ENCODE measurements at regions not wholly inside any gene's neighbourhood (a gene's known extent, or its start where the extent isn't known, plus 50 kb on each side); places are given as distances from the start of the nearest gene placed in this dataset.
A peak's percentile ranks its signal among the peaks of the same experiment; 100 is the strongest.
"Not testable (repeated sequence)": the region's sequence is repeated elsewhere in the genome, so short reads cannot be mapped to it uniquely, and the experiment has no call there.

- TF ChIP-seq POLR2AphosphoS5 (IDR thresholded peaks at IDR 0.05) = no peak
- TF ChIP-seq CTCF (IDR thresholded peaks at IDR 0.05) = no peak
- intact Hi-C loops (cut with DNase I) = no loop called here
- Histone ChIP-seq H3K36me3 (no peaks in the 10 kb centered on the region), H3K9me3 (peaks cover 0 to 8% (median under 1%) of the 10 kb centered on the region in 4 donors), H3K27ac (no peak overlapping the region), H3K4me1 (no peaks in the 10 kb centered on the region), H3K4me3 (no peak overlapping the region), H3K27me3 (no peaks in the 10 kb centered on the region)
- DNase-seq = no peak
- 90 to 95% methylated on average over 2 of the region's 2 CpGs for WGBS, 2 donors
Measured at GRCh38 chr19:20385061-20385460, 180.5 kb downstream of the ZNF737 start.

- no peak for DNase-seq
- intact Hi-C loops (cut with DNase I) = no loop called here
- Histone ChIP-seq H3K9me3 (no peaks in the 10 kb centered on the region), H3K27ac (no peak overlapping the region), H3K27me3 (no peaks in the 10 kb centered on the region), H3K4me3 (no peak overlapping the region), H3K36me3 (no peaks in the 10 kb centered on the region), H3K4me1 (no peaks in the 10 kb centered on the region)
- TF ChIP-seq EP300 (IDR thresholded peaks at IDR 0.05) (no peak), CTCF (IDR thresholded peaks at IDR 0.05) (no peak), POLR2A (IDR thresholded peaks at IDR 0.05) (no peak), POLR2AphosphoS5 (IDR thresholded peaks at IDR 0.05) (no peak)
- 44 to 48% methylated on average over 6 of the region's 6 CpGs for WGBS, 2 donors
Measured at GRCh38 chr19:20371911-20372310, 193.7 kb downstream of the ZNF737 start.

GRCh38 chr19:20371304-20371703, 194.3 kb downstream of the ZNF737 start:
- H3K27ac ChIP-seq; H3K27me3 ChIP-seq; intact Hi-C loops (cut with DNase I); H3K9me3 ChIP-seq; H3K36me3 ChIP-seq; H3K4me3 ChIP-seq; DNase-seq; H3K4me1 ChIP-seq: not testable (repeated sequence)
- 59 to 66% methylated on average over 6 of the region's 6 CpGs for WGBS, 2 donors

GRCh38 chr19:20367811-20368294, 197.7 kb downstream of the ZNF737 start:
- intact Hi-C loops (cut with DNase I) = no loop called here
- Histone ChIP-seq H3K36me3 (no peaks in the 10 kb centered on the region), H3K4me1 (peaks cover 0 to 9% (median 3%) of the 10 kb centered on the region in 4 donors), H3K27me3 (no peaks in the 10 kb centered on the region), H3K9me3 (peaks cover 0 to 4% (median 0%) of the 10 kb centered on the region in 4 donors), H3K4me3 (no peak overlapping the region), H3K27ac (no peak overlapping the region)
- TF ChIP-seq EP300 (IDR thresholded peaks at IDR 0.05) = no peak
- no peak for TF ChIP-seq CTCF (IDR thresholded peaks at IDR 0.05)
- no peak for TF ChIP-seq POLR2AphosphoS5 (IDR thresholded peaks at IDR 0.05)
- no peak for TF ChIP-seq POLR2A (IDR thresholded peaks at IDR 0.05)
- DNase-seq = no peak
- 23 to 51% methylated on average over 8 of the region's 8 CpGs for WGBS, 2 donors

- no peak overlapping the region for H3K4me3 ChIP-seq
- H3K27me3 ChIP-seq = no peaks in the 10 kb centered on the region
- no peak for DNase-seq
- WGBS, 2 donors = 56 to 77% methylated on average over 6 of the region's 6 CpGs
- intact Hi-C loops (cut with DNase I) = no loop called here
- peak overlapping the region in 1 of 4 donors; percentile 25 for H3K27ac ChIP-seq
- no peak for TF ChIP-seq CTCF (IDR thresholded peaks at IDR 0.05)
- no peak for TF ChIP-seq POLR2A (IDR thresholded peaks at IDR 0.05)
- TF ChIP-seq POLR2AphosphoS5 (IDR thresholded peaks at IDR 0.05) = no peak
- no peak for TF ChIP-seq EP300 (IDR thresholded peaks at IDR 0.05)
- H3K4me1 ChIP-seq = peaks cover 0 to 9% (median 3%) of the 10 kb centered on the region in 4 donors
- H3K9me3 ChIP-seq = peaks cover 0 to 4% (median 0%) of the 10 kb centered on the region in 4 donors
- H3K36me3 ChIP-seq = no peaks in the 10 kb centered on the region
Measured at GRCh38 chr19:20365146-20365545, 198.1 kb downstream of the ZNF486 start.
